Mononuclear cell (primary cell): ENCODE measurements at regions not wholly inside any gene's neighbourhood (a gene's known extent, or its start where the extent isn't known, plus 50 kb on each side); places are given as distances from the start of the nearest gene placed in this dataset.

ENCODE experiments used
- H3K27me3 ChIP-seq: 2 replicates; pipeline ENCODE4 v1.6.0; 2011; ENCODE audit warnings: low read length, control low read depth; ENCODE audit not compliant: insufficient read depth
- H3K4me1 ChIP-seq: 2 replicates; pipeline ENCODE4 v1.5.1; 2011; ENCODE audit warnings: mild to moderate bottlenecking, low read length, control low read depth; ENCODE audit not compliant: insufficient read depth
- H3K4me3 ChIP-seq: 2 replicates; pipeline ENCODE4 v1.5.1; 2011; ENCODE audit warnings: mild to moderate bottlenecking, low read length, moderate library complexity
- H3K9me3 ChIP-seq: 2 replicates; pipeline ENCODE4 v1.5.1; 2011; ENCODE audit warnings: low read depth, mild to moderate bottlenecking, control low read depth, low read length

DNA sequence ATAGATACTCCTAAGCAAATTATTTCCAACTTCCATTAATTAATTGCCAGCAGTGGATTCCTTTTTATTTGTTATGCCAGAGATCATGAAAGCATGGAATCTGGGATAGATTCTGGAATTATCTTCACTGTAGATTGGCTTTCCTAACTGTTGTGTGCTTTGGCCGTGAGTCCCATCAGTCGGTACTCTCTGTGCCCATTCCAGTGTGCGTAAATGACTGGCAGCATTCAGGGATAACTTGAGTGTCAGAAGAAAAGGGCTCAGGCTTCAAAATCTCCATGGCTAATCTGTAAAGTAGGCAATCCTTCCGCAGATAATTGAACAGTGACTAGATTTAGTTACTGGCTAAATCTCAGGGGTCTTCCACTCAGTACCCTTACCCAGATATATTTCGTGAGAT lies 76.8 kb upstream of the TMEM164 start:
- Histone ChIP-seq H3K27me3 (no peaks in the 10 kb centered on the region), H3K9me3 (no peaks in the 10 kb centered on the region), H3K4me1 (no peaks in the 10 kb centered on the region), H3K4me3 (no peak overlapping the region)

DNA sequence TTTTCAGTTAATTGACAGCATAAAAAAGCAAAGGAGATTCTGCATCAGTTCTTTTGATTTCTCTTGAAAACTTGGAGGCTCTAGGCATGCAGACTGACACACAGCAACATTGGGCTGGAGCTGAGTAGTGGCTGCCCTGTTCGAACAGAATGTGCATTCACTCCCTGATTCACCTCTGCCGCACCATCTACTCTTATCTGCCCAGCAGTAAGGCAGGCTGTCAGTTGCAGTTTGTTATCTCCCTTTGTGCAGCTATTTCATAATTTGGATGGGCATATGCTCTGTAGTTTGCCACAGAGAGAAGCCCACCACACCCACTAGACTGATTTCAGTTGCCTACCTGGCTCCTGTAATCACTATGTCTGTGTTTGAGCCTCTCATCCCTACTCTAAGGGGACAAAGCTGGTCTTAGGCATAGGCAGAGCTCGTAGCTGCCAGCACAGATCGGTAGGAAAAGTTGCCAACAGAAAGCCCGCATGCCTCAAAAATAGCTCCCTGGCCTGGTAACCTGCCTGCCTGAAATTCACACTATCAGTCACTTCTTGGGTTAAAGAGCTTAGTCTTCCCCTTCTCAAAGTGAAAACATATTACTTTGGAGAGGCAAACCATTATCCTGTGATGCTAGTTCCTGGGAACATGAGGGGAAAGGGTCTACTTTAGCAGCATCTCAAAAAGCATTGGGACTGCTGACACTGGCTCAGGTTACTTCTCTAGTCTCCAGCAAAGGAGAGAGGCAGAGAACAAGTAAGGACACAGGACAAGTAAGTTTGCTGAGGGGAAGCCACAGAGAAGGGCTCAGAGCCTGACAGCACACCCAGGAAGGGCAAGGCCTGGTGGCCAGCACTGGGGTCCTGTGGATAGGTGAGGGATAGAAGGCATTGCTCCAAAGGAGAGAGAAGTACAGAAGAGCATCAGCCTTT lies 75.9 kb upstream of the TMEM164 start:
- no peak overlapping the region for H3K4me3 ChIP-seq
- no peaks in the 10 kb centered on the region for H3K9me3 ChIP-seq
- no peaks in the 10 kb centered on the region for H3K27me3 ChIP-seq
- H3K4me1 ChIP-seq, result no peaks in the 10 kb centered on the region

DNA sequence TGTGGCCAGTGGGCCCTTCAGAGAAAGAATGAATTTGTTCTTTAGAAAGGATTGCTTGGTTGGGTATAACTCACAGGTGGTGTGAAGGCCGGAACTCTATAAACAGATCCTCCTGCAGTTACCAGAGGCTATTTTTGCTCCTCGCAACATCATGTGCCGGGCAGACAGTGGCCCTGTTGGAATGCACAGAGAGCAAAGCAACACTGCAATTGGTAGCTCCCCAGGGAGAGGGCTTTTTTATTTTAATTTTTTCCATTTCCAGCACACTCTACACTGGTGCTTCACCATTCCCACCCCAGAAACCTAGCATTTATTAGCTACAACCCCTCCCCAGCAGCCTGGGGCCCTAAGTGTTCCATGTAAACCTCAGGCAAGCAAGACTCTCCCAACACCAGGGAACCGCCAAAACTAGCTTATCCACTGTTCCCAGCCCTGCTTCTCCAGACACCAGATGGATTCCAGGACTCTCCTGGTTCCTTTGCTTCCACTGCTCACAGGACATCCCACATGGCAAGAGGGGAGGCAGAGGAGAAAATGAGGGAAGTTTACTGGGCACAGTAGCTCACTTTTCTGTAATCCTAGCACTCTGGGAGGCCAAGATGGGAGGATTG lies 75.1 kb upstream of the TMEM164 start:
- H3K9me3 ChIP-seq, result no peaks in the 10 kb centered on the region
- H3K4me1 ChIP-seq, result no peaks in the 10 kb centered on the region
- no peak overlapping the region for H3K4me3 ChIP-seq
- no peaks in the 10 kb centered on the region for H3K27me3 ChIP-seq

DNA sequence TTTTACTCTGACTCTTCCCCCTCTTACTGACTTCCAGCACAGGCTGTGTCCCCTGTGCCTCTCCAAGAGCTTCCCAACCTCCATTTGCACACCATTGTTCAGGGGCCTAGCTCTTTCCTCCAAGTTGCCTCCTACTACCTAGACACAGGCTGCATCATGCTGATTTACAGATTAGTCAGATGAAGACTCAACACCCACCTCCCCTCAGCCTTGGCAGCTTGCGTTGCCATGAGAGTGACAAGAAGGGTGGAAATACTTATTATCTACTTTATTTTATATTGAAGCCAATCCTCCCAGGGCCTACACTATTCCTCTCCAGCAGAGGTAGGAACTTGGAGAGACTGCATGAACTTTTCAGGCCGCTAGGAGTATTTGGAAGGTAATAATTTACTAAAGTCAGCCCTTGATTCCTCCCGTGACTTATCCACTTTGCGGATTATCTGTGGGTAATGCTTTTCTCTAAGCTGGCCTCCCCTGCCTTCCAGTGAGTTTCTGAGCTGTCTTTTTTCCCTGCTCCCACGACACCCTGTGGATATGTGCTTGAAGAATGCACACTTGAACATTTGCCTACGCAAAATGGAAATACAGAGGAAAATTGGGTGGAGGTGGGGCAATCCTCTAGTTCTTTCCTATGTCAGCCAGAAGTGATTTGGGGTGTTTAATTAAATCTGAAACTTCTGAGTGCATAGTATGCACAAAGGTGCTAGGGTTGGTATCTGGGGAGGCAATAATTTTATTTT lies 74.1 kb upstream of the TMEM164 start:
- Histone ChIP-seq H3K27me3 (no peaks in the 10 kb centered on the region), H3K4me1 (no peaks in the 10 kb centered on the region), H3K9me3 (no peaks in the 10 kb centered on the region), H3K4me3 (no peak overlapping the region)

DNA sequence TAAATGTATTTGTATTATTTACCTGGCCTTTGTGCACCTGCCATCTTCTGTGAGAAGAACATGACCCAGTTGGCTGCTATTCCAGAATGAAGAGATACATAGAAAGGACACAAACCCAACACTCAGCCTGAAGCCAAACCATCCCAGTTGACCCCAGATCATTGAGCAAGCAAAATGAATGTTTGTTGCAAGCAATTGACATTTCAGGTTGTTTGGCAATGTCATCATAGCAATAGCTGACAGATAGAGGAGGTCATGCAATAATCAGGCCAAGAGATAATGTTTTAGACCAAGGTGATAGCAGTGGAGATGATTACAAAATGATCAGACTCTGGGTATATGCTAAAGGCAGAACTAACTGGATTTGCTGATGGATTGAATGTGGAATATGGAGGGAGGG lies 71.2 kb upstream of the TMEM164 start:
- no peaks in the 10 kb centered on the region for H3K9me3 ChIP-seq

DNA sequence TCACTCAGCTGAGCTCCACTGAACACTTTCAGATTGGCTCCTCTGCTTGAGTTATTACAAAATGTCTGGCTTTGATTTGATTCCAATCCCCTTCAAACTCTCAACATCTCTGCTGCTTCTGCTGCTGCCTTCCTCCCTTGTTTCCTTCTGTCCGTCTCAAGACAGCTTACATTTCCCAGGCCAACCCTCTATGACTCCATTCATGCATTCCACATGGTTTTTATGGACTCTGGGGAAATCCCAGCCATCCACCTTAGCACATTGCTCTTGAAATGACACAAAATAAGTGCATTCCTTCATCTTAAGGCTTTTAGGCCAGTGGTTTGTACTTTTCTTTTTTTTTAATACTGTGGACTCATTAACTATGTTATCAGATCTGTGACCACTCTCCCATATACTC lies 68.5 kb upstream of the TMEM164 start:
- Histone ChIP-seq H3K4me1 (no peaks in the 10 kb centered on the region), H3K27me3 (no peaks in the 10 kb centered on the region), H3K9me3 (no peaks in the 10 kb centered on the region), H3K4me3 (no peak overlapping the region)

More for the DNA sequence above, 71.2 kb upstream of the TMEM164 start:
- H3K4me1 ChIP-seq, result no peaks in the 10 kb centered on the region
- H3K27me3 ChIP-seq, result no peaks in the 10 kb centered on the region
- H3K4me3 ChIP-seq, result no peak overlapping the region

DNA sequence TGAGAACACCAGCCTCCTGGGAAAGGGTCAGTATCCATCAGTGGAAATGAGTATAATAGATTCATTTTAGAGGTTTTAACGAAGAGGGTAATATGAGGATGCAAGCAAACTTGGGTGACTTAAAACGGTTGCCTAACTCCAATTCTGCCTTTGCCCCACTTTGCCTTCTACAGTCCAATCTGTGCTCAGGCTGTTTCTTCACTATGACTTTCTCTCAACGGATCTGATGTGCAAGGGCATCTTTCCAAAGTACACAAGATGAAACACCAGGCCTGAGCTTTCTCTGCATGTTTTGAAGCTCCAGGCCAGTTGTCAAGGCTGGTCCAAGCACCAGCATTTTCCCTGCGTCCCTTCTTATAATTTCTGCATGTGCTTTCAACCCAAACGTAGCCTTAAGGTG lies 68.0 kb upstream of the TMEM164 start:
- H3K4me3 ChIP-seq, result no peak overlapping the region
- no peaks in the 10 kb centered on the region for H3K27me3 ChIP-seq
- no peaks in the 10 kb centered on the region for H3K9me3 ChIP-seq
- no peaks in the 10 kb centered on the region for H3K4me1 ChIP-seq

DNA sequence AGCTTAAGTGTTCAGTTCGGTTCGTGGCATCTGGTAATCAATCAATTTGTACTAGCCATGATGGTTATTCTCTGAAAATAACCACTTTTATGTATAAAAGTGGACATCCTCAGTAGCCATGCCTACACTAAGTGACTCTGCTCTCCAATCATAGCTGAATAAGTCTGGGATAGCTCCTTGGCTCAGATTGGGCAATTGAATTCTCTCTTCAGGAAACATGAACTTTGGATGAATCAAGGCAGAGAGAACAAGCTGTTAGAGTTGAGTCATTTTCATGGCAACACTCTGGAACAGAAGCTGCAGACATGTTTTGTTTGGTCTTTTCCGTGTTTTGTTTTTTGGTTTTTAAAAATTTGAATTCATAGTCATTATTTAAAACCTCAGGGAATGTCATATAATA lies 66.8 kb upstream of the TMEM164 start:
- no peaks in the 10 kb centered on the region for H3K9me3 ChIP-seq
- no peaks in the 10 kb centered on the region for H3K27me3 ChIP-seq
- no peaks in the 10 kb centered on the region for H3K4me1 ChIP-seq
- H3K4me3 ChIP-seq, result no peak overlapping the region

DNA sequence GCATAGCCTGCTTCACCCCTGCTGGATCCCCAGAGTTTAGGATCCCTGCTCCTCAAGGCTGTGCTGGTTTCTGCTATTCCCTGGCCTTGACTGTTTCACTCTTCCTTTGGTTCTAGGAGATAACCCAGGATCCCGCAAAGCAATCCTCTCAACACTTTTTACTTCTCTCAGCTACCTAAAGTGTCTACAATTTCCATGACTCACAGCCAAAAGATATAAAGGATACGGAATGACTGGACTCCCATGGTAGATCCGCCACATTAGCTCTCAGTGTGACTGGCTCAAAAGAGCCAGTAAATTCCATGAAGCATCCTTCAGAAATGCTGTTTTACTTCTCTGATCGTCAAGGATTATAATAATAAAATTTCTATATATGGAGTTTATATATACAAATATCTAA lies 66.3 kb upstream of the TMEM164 start:
- no peak overlapping the region for H3K4me3 ChIP-seq
- no peaks in the 10 kb centered on the region for H3K27me3 ChIP-seq
- H3K4me1 ChIP-seq, result no peaks in the 10 kb centered on the region
- no peaks in the 10 kb centered on the region for H3K9me3 ChIP-seq

DNA sequence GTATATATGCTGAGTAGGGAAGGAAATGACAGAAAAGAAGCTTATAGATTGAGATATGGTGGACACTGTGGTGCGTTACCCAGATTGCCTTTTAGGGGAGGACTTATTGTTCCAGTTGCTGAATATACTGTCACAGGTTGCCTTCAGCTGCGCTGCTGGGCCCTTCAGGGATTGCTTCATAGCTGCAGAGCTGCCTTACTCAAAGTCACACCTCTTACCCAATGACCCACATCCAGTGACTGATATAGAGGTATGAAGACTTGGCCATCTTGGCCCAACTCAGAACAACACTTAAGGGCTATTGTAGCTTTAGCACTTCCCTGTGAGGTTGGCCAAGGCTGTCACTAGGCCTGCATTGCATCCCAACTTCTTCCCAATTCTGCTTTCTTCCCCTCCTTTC lies 63.4 kb upstream of the TMEM164 start:
- Histone ChIP-seq H3K27me3 (no peaks in the 10 kb centered on the region), H3K9me3 (no peaks in the 10 kb centered on the region), H3K4me1 (no peaks in the 10 kb centered on the region), H3K4me3 (no peak overlapping the region)

DNA sequence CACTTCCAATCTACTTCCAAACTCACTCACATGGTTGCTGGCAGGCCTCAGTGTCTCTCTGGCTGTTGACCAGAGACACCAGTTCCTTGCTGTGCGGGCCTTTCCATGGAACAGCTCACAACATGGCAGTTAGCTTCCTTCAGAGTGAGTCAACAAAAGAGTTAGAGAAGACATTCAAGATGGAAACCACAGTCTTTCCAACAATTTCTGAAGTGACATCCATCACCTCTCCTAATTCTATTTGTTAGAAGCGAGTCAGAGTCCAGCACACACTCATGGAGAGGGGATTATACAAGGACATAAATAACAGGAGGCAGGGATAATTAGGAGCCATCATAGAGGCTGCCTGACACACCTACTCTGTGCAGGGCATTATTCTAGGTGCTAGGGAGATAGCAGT lies 62.5 kb upstream of the TMEM164 start:
- H3K27me3 ChIP-seq, result no peaks in the 10 kb centered on the region
- H3K4me3 ChIP-seq, result no peak overlapping the region
- H3K9me3 ChIP-seq, result no peaks in the 10 kb centered on the region
- no peaks in the 10 kb centered on the region for H3K4me1 ChIP-seq

DNA sequence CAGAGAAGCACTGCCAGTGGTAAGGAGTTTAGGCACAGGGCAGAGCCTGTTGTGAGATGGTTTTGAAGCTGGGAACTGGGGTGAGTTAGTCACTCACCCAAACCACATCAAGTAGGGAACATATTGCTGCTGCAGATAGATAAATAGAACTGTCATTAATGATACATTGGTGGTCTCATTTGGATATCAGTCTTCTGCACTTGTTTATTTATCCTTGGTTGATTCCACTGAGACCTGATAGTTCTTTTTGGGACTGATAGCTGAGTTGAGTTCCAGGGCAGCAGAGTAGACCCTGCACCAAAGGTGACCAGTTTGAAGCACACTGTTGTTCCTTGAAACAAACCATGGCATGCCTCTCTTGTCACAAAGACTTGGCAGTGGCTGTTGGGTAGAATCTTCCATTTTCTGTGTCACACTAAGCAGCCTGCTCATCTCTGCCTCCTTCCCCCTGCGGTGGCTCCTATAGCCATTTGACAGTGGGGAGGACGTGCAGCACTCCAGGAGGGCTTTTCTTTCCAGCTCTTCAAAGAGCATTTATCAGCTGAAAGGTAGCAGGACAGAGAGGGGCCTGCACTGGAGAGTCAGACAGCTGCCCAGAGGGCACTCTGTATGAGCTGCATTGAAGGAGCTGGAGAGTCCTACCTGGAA lies 59.7 kb upstream of the TMEM164 start:
- no peak overlapping the region for H3K4me3 ChIP-seq
- H3K4me1 ChIP-seq, result no peaks in the 10 kb centered on the region
- no peaks in the 10 kb centered on the region for H3K27me3 ChIP-seq
- no peaks in the 10 kb centered on the region for H3K9me3 ChIP-seq

DNA sequence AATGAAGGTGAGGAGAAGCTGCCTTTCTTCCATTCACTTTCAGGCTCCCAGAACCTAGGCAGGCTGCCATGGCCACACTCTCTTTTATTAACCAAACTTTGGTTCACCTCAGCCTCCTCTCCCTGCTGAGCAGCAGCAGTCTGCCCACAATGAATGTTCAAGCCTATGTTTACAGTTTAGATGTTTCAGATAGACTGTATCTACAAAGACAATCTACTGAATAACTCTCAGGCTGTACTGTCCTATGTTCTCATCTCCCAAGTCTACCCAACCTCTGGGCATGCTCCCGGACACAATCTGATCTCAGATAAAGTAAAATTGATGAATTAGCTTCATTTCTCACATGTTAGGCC lies 59.2 kb upstream of the TMEM164 start:
- Histone ChIP-seq H3K4me1 (no peaks in the 10 kb centered on the region), H3K27me3 (no peaks in the 10 kb centered on the region), H3K9me3 (no peaks in the 10 kb centered on the region), H3K4me3 (no peak overlapping the region)

DNA sequence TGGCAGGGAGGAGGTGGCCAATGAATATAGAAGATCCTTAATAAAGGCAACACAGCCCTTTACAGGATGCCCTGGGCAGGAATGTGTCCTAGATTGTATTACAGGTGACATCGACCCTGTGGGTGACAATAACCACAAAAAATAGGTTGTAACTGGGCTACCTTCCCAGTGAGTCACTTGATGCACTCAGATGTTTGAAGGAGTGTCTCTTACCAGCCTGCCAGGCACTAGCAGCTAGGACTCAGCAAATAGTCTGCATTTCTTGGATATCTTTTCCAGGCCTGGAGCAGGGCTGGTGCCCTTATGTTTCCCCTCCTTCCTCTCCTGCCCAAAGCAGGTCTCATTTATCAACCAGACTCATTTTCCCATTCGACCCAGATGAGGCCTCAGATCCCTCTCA lies 50.9 kb upstream of the TMEM164 start:
- no peaks in the 10 kb centered on the region for H3K27me3 ChIP-seq
- no peaks in the 10 kb centered on the region for H3K9me3 ChIP-seq
- H3K4me3 ChIP-seq, result no peak overlapping the region
- no peaks in the 10 kb centered on the region for H3K4me1 ChIP-seq
